ENCODE measurements at regions not wholly inside any gene's neighbourhood (a gene's known extent, or its start where the extent isn't known, plus 50 kb on each side); places are given as distances from the start of the nearest gene placed in this dataset.
"Not testable (repeated sequence)": the region's sequence is repeated elsewhere in the genome, so short reads cannot be mapped to it uniquely, and the experiment has no call there.

- DNase-seq (ENCODE audit: low read depth in 2 of 3, low spot score in 1 of 3): no peak
Measured at GRCh38 chr12:92062539-92063493, 82.8 kb downstream of the BTG1 start.

- no peak for DNase-seq (ENCODE audit: low read depth in 2 of 3, low spot score in 1 of 3)
Measured at GRCh38 chr12:92061061-92061460, 84.6 kb downstream of the BTG1 start.

- no peak for DNase-seq (ENCODE audit: low read depth in 2 of 3, low spot score in 1 of 3)
Measured at GRCh38 chr12:92059960-92060359, 85.7 kb downstream of the BTG1 start.

GRCh38 chr12:92058664-92059063, 87.0 kb downstream of the BTG1 start:
- no peak for DNase-seq (ENCODE audit: low read depth in 2 of 3, low spot score in 1 of 3)

GRCh38 chr12:92056756-92057155, 88.9 kb downstream of the BTG1 start:
- not testable (repeated sequence) for DNase-seq (ENCODE audit: low read depth in 2 of 3, low spot score in 1 of 3)

- DNase-seq (ENCODE audit: low read depth in 2 of 3, low spot score in 1 of 3): no peak
Measured at GRCh38 chr12:92056290-92056689, 89.4 kb downstream of the BTG1 start.

- DNase-seq (ENCODE audit: low read depth in 2 of 3, low spot score in 1 of 3): peak in 2 of 3 donors; percentile 28 to 38
Measured at GRCh38 chr12:92055877-92056276, 89.8 kb downstream of the BTG1 start.

- no peak for DNase-seq (ENCODE audit: low read depth in 2 of 3, low spot score in 1 of 3)
Measured at GRCh38 chr12:92051441-92051840, 94.2 kb downstream of the BTG1 start.

GRCh38 chr12:92049403-92049802, 96.2 kb downstream of the BTG1 start:
- no peak for DNase-seq (ENCODE audit: low read depth in 2 of 3, low spot score in 1 of 3)

- peak in 1 of 3 donors; percentile 33 for DNase-seq (ENCODE audit: low read depth in 2 of 3, low spot score in 1 of 3)
Measured at GRCh38 chr12:92047393-92047826, 98.2 kb downstream of the BTG1 start.

GRCh38 chr12:92046557-92047392, 98.9 kb downstream of the BTG1 start:
- DNase-seq (ENCODE audit: low read depth in 2 of 3, low spot score in 1 of 3): no peak

- no peak for DNase-seq (ENCODE audit: low read depth in 2 of 3, low spot score in 1 of 3)
Measured at GRCh38 chr12:92045852-92046251, 99.8 kb downstream of the BTG1 start.

GRCh38 chr12:92044435-92044834, 101.2 kb downstream of the BTG1 start:
- no peak for DNase-seq (ENCODE audit: low read depth in 2 of 3, low spot score in 1 of 3)

GRCh38 chr12:92042791-92043531, 102.7 kb downstream of the BTG1 start:
- no peak for DNase-seq (ENCODE audit: low read depth in 2 of 3, low spot score in 1 of 3)

GRCh38 chr12:92041742-92042141, 103.9 kb downstream of the BTG1 start:
- no peak for DNase-seq (ENCODE audit: low read depth in 2 of 3, low spot score in 1 of 3)

GRCh38 chr12:92039046-92039445, 106.6 kb downstream of the BTG1 start:
- no peak for DNase-seq (ENCODE audit: low read depth in 2 of 3, low spot score in 1 of 3)

- no peak for DNase-seq (ENCODE audit: low read depth in 2 of 3, low spot score in 1 of 3)
Measured at GRCh38 chr12:92038476-92038875, 107.2 kb downstream of the BTG1 start.

- no peak for DNase-seq (ENCODE audit: low read depth in 2 of 3, low spot score in 1 of 3)
Measured at GRCh38 chr12:92036771-92037453, 108.7 kb downstream of the BTG1 start.

GRCh38 chr12:92036061-92036620, 109.5 kb downstream of the BTG1 start:
- no peak for DNase-seq (ENCODE audit: low read depth in 2 of 3, low spot score in 1 of 3)

- no peak for DNase-seq (ENCODE audit: low read depth in 2 of 3, low spot score in 1 of 3)
Measured at GRCh38 chr12:92035477-92035876, 110.2 kb downstream of the BTG1 start.

Measured in stimulated activated CD4-positive, alpha-beta T cell treated with anti-CD3 and anti-CD28 coated beads, Interleukin-12 subunit alpha, Interleukin-12 subunit beta, amount 100 ng/mL, for 48 hours (primary cell).